Breast epithelium (tissue), 4 donors: ENCODE measurements at regions not wholly inside any gene's neighbourhood (a gene's known extent, or its start where the extent isn't known, plus 50 kb on each side); places are given as distances from the start of the nearest gene placed in this dataset.

ENCODE experiments used
- DNase-seq, 2 donors: peaks; one replicate each; pipeline ENCODE4 v3.0.0-alpha.2; 2019; ENCODE audit warnings: low spot score in 2 of 2
- H3K27ac ChIP-seq, 2 donors: fragments of 200-600 bp; sonication (generic) in 1 of 2; one replicate each; pipeline ENCODE4 v1.5.1; 2016 to 2019; ENCODE audit warnings: mild to moderate bottlenecking in 1 of 2
- H3K27me3 ChIP-seq, 2 donors: fragments of 200-600 bp; sonication (generic) in 1 of 2; one replicate each; pipeline versions ENCODE4 v1.5.1 to v1.6.0; 2017 to 2019; ENCODE audit warnings: control low read depth in 1 of 2, mild to moderate bottlenecking in 1 of 2
- H3K36me3 ChIP-seq: fragments of 200-600 bp; one replicate; pipeline ENCODE4 v1.5.1; 2019
- H3K4me1 ChIP-seq, 2 donors: fragments of 200-600 bp; sonication (generic); one replicate each; pipeline ENCODE4 v1.5.1; 2016 to 2019; ENCODE audit warnings: control low read depth in 1 of 2
- H3K4me3 ChIP-seq, 3 donors: fragments of 200-600 bp; sonication (generic); 1 replicate in 2 of 3; 2 replicates in 1 of 3; pipeline ENCODE4 v1.5.1; 2016 to 2019; ENCODE audit warnings: mild to moderate bottlenecking in 3 of 3, moderate library complexity in 2 of 3
- H3K9me3 ChIP-seq, 2 donors: fragments of 200-600 bp; sonication (generic) in 1 of 2; one replicate each; pipeline ENCODE4 v1.5.1; 2016 to 2019; ENCODE audit warnings: control low read depth in 1 of 2
- POLR2A ChIP-seq: fragments of 450-650 bp; IDR thresholded peaks from one replicate; pipeline ENCODE4 v1.6.1; 2016; ENCODE audit warnings: antibody characterized with exemption, mild to moderate bottlenecking, moderate library complexity
- POLR2AphosphoS5 ChIP-seq, 3 donors: sonication (generic); formaldehyde crosslinking; IDR thresholded peaks; one replicate each; pipeline ENCODE4 v1.6.1; 2017; ENCODE audit warnings: antibody characterized with exemption in 3 of 3
- intact Hi-C: fragments of 100-400 bp; cut with DNase I; formaldehyde crosslinking; loops from one replicate; pipeline ENCODE4 v1.15.1; 2023; ENCODE audit warnings: low total_unique reads
- TF ChIP-seq, protein P1 (sequence below), 3 donors: fragments of 450-650 bp; IDR thresholded peaks; one replicate each; pipeline ENCODE4 v1.5.1; 2016 to 2017; ENCODE audit warnings: antibody characterized with exemption in 3 of 3, mild to moderate bottlenecking in 3 of 3, moderate library complexity in 3 of 3

DNA sequence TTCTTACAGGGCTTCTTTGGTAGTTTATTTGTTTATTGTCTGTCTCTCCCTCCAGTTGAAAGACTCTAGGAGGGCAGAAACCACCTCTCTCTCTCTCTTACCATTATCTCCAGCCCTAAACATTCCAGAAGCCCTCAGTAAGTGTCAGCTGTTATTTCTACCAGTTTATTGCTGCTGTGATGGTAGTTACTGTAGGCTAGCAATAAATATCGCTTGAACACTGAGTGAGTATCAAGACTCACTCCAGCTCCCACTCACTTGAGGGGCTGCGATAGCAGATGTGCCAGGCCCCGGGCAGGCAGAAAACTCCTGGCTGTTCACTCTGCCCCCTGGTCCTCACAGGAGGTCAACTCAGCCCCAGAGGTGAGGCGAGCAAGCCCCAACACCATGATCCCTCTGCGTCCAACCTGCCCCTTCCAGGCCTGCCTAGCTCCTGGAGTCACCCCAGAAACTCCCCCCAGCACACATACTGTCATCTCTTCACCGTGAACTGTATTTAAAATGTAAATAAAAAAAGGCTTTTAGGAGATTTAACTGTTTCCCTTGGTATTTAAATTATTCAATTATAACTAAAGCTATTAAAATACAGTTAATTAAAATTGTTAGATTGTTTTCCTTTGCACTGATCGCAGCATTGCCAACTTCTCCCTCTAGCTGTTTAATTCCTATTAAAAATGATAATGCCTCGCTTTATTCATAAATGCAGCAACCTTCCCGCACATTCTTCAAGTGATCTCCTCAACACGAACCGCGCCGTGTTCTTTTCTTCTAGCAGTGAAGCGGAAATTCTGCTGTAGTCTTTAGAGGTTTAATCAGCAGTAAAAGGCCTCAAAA is 321.1 kb upstream of the ZMIZ1 start:
- Histone ChIP-seq H3K4me1 (no peaks in the 10 kb centered on the region), H3K27ac (no peak overlapping the region), H3K27me3 (no peaks in the 10 kb centered on the region), H3K4me3 (no peak overlapping the region), H3K9me3 (no peaks in the 10 kb centered on the region), H3K36me3 (no peaks in the 10 kb centered on the region)
- DNase-seq = no peak
- TF ChIP-seq POLR2AphosphoS5 (IDR thresholded peaks at IDR 0.05) (no peak), POLR2A (no peak)
- TF ChIP-seq, protein P1, sequence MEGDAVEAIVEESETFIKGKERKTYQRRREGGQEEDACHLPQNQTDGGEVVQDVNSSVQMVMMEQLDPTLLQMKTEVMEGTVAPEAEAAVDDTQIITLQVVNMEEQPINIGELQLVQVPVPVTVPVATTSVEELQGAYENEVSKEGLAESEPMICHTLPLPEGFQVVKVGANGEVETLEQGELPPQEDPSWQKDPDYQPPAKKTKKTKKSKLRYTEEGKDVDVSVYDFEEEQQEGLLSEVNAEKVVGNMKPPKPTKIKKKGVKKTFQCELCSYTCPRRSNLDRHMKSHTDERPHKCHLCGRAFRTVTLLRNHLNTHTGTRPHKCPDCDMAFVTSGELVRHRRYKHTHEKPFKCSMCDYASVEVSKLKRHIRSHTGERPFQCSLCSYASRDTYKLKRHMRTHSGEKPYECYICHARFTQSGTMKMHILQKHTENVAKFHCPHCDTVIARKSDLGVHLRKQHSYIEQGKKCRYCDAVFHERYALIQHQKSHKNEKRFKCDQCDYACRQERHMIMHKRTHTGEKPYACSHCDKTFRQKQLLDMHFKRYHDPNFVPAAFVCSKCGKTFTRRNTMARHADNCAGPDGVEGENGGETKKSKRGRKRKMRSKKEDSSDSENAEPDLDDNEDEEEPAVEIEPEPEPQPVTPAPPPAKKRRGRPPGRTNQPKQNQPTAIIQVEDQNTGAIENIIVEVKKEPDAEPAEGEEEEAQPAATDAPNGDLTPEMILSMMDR (IDR thresholded peaks at IDR 0.05) = no peak
- intact Hi-C loops = no loop called here

DNA sequence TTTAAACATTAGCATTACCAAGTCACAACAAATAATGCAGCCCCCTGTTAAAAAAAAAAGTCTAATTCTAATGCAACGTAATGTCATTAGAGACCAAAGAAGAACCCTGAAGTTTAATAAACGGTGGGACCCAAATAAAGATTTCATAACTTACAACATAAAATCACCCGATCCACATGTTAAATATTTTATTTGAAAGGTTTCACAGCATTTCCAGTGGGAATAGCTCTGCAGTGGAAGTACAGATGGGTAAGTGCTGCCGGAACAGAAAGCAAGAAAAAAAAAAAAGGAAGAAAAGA is 320.6 kb upstream of the ZMIZ1 start:
- DNase-seq = no peak
- H3K27ac ChIP-seq = no peak overlapping the region
- no peaks in the 10 kb centered on the region for H3K27me3 ChIP-seq
- no peak for TF ChIP-seq POLR2AphosphoS5 (IDR thresholded peaks at IDR 0.05)
- TF ChIP-seq, protein P1 (IDR thresholded peaks at IDR 0.05) = no peak
- no peak for TF ChIP-seq POLR2A
- no peak overlapping the region for H3K4me3 ChIP-seq
- no peaks in the 10 kb centered on the region for H3K9me3 ChIP-seq
- no peaks in the 10 kb centered on the region for H3K36me3 ChIP-seq
- intact Hi-C loops = no loop called here
- H3K4me1 ChIP-seq = no peaks in the 10 kb centered on the region

DNA sequence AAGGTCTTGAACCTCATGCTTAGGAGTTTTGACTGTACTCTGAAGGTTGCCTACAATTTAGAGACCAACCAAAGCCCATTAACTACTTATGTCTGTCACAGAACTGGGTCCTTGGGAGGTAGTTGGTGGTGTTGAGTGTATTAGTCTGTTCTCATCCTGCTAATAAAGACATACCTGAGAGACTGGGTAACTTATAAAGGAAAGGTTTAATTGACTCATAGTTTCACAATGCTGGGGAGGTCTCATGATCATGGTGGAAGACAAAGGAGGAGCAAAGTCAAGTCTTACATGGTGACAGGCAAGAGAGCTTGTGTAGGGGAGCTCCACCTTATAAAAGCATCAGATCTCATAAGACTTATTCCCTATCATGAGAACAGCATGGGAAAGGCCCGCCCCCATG is 319.6 kb upstream of the ZMIZ1 start:
- H3K27me3 ChIP-seq = no peaks in the 10 kb centered on the region
- H3K4me1 ChIP-seq = no peaks in the 10 kb centered on the region
- H3K4me3 ChIP-seq = no peak overlapping the region
- TF ChIP-seq, protein P1 (IDR thresholded peaks at IDR 0.05) = no peak
- TF ChIP-seq POLR2AphosphoS5 (IDR thresholded peaks at IDR 0.05) = no peak
- no peak for TF ChIP-seq POLR2A
- H3K36me3 ChIP-seq = no peaks in the 10 kb centered on the region
- DNase-seq = no peak
- intact Hi-C loops = no loop called here
- no peaks in the 10 kb centered on the region for H3K9me3 ChIP-seq
- H3K27ac ChIP-seq = no peak overlapping the region

DNA sequence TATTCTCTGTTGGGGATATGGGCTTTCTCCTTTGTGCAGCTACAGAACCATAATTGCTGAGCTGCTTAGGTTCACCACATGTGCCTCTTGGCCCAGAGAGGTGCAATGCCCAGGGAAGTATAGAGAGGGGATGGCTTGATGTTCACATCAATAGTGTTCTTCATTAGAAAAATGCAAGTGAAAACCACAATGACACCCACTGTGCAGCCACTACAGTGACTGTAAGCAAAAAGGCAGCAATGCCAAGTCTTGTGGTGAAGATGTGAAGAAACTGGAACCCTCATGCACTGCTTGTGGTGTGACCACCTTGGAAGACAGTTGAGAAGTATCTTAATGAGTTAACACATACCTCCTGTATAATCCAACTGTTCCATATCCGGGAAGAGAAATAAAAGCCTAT is 318.9 kb upstream of the ZMIZ1 start:
- Histone ChIP-seq H3K4me3 (no peak overlapping the region), H3K27me3 (no peaks in the 10 kb centered on the region), H3K36me3 (no peaks in the 10 kb centered on the region), H3K4me1 (no peaks in the 10 kb centered on the region), H3K27ac (no peak overlapping the region), H3K9me3 (no peaks in the 10 kb centered on the region)
- intact Hi-C loops = no loop called here
- no peak for TF ChIP-seq POLR2AphosphoS5 (IDR thresholded peaks at IDR 0.05)
- TF ChIP-seq, protein P1 (IDR thresholded peaks at IDR 0.05) = no peak
- TF ChIP-seq POLR2A = no peak
- DNase-seq = no peak

GRCh38 chr10:78750418-78750817 is 318.3 kb upstream of the ZMIZ1 start:
- no peak overlapping the region for H3K4me3 ChIP-seq
- intact Hi-C loops = no loop called here
- no peaks in the 10 kb centered on the region for H3K4me1 ChIP-seq
- no peak overlapping the region for H3K27ac ChIP-seq
- TF ChIP-seq, protein P1 (IDR thresholded peaks at IDR 0.05) = no peak
- TF ChIP-seq POLR2A (no peak), POLR2AphosphoS5 (IDR thresholded peaks at IDR 0.05) (no peak)
- DNase-seq = no peak
- no peaks in the 10 kb centered on the region for H3K27me3 ChIP-seq
- no peaks in the 10 kb centered on the region for H3K9me3 ChIP-seq
- H3K36me3 ChIP-seq = no peaks in the 10 kb centered on the region
